ENCODE measurements at regions not wholly inside any gene's neighbourhood (a gene's known extent, or its start where the extent isn't known, plus 50 kb on each side); places are given as distances from the start of the nearest gene placed in this dataset.
"Not testable (repeated sequence)": the region's sequence is repeated elsewhere in the genome, so short reads cannot be mapped to it uniquely, and the experiment has no call there.

GRCh38 chr14:37711831-37712475, 116.5 kb downstream of the TTC6 start:
- DNase-seq (ENCODE audit: low read depth), result no peak

GRCh38 chr14:37712476-37712860, 117.0 kb downstream of the TTC6 start:
- DNase-seq (ENCODE audit: low read depth), result not testable (repeated sequence)

- no peak for DNase-seq (ENCODE audit: low read depth)
Measured at GRCh38 chr14:37712976-37713431, 117.6 kb downstream of the TTC6 start.

GRCh38 chr14:37720131-37720530, 124.7 kb downstream of the TTC6 start:
- no peak for DNase-seq (ENCODE audit: low read depth)

DNA sequence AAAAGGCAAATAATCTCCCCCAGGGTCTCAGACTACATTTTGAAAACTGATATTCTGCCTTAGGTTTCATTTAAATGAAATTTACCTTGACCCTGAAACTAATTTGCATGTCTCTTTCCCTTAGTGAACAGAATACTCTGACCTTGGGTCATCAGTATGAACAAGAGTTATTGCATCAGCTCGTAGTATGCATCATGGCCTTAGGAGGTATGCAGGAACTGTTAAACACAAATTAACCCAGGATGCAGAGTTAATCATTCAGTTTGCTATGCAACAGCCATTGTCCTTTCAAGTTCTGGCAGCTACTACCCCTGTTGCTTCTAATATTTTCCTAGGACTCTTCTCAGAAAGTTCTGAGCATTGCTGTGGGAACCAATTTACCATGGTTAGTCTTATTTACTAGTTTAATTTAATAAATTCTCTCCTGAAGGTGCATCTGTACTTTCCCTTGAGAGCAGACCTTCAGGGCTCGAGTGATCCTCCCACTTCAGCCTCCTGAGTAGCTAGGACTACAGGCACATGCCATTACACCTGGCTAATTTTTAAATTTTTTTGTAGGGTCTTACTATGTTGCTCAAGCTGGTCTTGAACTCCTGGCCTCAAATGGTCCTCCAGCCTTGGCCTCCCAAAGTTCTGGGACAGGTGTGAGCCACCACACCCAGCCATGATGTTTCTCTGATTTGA, 126.7 kb downstream of the TTC6 start:
- no peak for DNase-seq (ENCODE audit: low read depth)

- no peak for DNase-seq (ENCODE audit: low read depth)
Measured at GRCh38 chr14:37723515-37723914, 128.1 kb downstream of the TTC6 start.

GRCh38 chr14:37726708-37727107, 131.3 kb downstream of the TTC6 start:
- no peak for DNase-seq (ENCODE audit: low read depth)

- no peak for DNase-seq (ENCODE audit: low read depth)
Measured at GRCh38 chr14:37729218-37729617, 133.8 kb downstream of the TTC6 start.

DNA sequence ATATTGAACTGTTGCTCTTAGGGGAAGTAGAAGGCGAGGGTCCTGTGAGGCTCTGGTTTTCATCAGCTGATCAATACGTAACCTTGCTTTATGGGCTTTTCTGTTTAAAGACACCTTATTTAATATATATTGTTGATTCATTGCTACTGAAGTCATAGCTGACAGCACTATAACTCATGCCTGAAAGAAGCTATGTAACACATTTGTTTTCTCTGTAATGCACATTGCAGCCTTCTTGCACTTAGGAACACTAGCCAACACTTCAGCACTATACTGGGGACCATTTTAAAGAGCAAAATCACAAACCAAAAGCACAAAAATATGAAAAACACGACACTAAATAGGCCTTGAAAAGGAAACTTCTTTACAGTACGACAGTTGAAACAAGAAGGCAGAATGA, 135.7 kb downstream of the TTC6 start:
- no peak for DNase-seq (ENCODE audit: low read depth)

DNA sequence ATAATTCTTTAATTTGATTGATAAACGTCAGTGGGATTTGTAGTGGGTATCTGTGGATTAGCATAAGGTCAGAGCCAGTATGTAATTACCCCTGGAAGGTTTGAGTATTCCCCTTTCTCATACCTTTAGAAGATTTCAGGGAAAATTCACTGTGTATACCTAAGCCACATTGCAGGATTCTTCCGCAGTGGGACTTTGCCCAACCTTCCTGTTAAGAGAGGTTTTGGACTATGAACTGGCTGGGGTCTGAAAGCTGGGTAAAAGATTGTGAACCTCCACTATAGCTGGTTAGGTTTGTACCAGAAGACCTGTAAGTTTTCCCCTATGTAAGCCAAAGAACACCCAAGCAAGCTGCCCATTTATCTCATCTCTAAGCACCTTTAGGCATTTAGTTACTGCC, 150.2 kb downstream of the TTC6 start:
- no peak for DNase-seq (ENCODE audit: low read depth)

- DNase-seq (ENCODE audit: low read depth), result no peak
Measured at GRCh38 chr14:37746140-37746832, 150.9 kb downstream of the TTC6 start.

DNA sequence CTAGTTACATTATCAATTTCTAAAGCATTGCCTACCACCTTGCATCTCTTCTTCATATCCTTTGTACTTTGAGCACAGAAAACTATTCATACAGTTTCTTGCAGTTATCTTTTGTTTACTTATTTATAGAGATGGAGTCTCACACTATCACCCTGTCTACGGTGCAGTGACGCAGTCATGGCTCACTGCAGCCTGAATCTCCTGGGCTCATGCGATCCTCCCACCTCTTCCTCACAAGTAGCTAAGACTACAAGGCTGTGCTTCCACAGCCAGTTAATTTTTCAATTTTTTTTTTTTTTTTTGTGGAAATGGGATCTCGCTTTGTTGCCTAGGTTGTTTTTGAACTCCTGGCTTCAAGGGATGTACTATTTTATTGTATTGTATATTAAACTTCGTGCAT, 158.0 kb downstream of the TTC6 start:
- DNase-seq (ENCODE audit: low read depth), result no peak

DNA sequence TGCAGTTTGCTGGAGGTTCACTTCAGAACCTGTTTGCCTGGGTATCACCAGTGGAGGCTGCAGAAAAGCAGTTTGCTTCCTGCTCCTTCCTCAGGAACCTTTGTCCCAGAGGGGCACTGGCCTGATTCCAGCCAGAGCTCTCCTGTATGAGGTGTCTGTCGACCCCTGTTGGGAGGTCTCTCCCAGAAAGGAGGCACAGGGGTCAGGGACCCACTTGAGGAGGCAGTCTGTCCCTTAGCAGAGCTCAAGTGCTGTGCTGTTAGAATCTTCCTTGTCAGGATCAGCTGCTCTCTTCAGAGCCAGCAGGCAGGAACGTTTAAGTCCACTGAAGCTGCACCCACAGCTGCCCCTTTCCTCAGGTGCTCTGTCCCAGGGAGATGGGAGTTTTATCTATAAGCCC, 164.8 kb downstream of the TTC6 start:
- DNase-seq (ENCODE audit: low read depth), result not testable (repeated sequence)

DNA sequence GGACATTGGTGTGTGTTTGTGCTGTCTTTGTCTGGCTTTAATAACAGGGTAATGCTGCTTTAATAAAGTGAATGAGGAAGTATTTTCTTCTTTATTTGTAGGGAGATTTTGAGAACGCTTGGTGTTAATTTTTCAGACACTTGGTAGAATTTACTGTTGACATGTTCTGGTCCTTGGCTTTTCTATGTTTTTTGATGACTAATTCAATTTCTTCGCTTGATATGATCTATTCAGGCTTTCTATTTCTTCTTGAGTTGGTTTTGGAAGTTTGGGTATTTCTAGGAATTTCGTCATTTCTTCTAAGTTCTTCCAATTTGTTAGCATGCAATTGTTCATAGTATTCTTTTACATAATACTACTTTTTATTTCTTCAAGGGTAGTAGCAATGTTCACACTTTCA, 167.8 kb downstream of the TTC6 start:
- no peak for DNase-seq (ENCODE audit: low read depth)

- DNase-seq (ENCODE audit: low read depth), result not testable (repeated sequence)
Measured at GRCh38 chr14:37772283-37772682, 176.9 kb downstream of the TTC6 start.

DNA sequence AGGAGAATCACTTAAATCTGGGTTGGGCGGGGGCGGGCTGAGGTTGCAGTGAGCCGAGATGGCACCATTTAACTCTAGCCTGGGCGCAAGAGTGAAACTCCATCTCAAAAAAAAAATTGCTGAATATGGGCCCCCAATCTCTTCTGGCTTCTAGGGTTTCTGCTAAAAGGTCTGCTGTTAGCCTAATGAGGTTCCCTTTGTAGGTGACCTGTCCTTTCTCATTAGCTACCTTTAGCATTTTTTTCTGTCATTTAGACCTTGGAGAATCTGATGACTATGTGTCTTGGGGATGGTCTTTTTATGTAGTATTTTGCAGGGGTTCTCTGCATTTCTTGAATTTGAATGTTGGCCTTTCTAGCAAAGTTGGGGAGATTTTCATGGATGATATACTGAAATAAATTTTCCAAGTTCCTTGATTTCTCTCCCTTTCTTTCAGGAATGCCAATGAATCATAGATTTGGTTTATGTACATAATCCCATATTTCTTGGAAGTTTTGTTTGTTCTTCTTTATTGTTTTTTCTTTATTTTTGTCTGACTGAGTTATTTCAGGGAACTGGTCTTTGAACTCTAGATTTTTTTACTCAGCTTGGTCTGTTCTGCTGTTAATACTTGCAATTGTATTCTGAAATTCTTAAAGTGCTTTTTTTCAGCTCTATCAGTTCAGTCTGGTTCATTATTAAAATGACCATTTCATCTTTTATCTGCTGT, 181.5 kb downstream of the TTC6 start:
- no peak for DNase-seq (ENCODE audit: low read depth)

DNA sequence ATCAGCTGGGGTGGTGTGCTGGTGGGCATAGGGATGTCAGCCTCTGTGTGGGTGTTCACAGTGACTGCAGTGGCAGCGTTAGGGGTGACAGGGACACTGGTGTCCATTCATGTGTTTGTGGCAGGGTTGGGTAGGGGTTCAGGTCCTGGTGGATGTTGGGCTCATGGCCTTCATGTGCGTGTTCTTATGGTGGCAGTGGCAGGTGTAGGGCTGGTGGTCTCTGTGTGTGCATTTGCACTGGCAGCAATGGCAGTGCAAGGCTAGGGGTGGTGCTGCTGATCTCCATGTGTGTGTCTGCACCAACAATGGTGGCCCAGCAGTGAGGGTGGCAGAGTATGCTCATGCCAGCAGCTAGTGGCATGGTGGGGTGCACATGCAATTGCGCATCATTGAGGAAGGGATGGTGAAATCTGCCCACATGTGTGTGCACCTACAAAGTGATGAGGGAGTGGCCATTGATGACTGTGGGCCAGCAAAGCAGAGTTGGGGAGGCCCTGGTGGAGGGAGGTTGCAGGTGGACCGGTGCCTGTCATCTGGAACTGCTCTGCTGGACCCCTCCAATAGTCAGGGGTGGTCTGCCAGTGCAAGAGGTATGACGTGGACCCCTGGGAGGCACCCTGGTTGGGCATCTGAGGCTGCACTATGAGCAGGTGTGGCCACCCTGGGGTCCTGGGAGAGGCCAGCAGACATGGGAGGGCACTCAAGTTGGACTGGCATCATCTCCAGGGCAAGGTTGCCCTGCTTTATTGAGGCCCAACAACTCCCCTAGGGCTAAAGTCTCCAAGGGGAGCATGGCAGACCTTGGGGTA, 182.9 kb downstream of the TTC6 start:
- DNase-seq (ENCODE audit: low read depth), result no peak

DNA sequence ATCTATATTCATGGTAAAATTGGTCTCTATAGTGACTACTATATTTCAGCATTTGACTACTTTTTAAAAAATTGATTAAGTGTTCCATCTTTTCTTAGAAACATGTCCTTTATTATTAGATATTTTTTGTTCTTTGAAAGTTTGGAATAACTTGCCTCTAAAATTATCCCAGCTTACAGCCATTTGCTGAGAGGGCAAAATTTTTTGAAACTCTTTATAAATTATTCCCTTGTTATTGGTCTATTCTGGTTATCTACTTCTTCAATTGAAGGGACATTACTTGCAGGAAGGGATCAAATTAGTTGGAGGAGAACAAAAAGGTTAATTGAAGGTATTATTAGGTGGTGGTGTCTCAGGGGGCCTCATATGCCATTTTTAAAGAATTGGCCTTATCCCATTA, 184.1 kb downstream of the TTC6 start:
- DNase-seq (ENCODE audit: low read depth), result no peak

DNA sequence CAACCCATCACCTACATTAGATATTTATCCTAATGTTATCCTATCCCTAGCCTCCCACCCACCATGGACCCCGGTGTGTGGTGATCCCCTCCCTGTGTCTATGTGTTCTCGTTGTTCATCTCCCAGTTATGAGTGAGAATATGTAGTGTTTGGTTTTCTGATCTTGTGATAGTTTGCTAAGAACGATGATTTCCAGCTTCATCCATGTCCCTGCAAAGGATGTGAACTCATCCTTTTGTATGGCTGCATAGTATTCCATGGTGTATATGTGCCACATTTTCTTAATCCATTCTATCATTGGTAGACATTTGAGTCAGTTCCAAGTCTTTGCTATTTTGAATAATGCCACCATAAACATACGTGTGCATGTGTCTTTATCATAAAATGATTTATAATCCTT, 185.3 kb downstream of the TTC6 start:
- not testable (repeated sequence) for DNase-seq (ENCODE audit: low read depth)

DNA sequence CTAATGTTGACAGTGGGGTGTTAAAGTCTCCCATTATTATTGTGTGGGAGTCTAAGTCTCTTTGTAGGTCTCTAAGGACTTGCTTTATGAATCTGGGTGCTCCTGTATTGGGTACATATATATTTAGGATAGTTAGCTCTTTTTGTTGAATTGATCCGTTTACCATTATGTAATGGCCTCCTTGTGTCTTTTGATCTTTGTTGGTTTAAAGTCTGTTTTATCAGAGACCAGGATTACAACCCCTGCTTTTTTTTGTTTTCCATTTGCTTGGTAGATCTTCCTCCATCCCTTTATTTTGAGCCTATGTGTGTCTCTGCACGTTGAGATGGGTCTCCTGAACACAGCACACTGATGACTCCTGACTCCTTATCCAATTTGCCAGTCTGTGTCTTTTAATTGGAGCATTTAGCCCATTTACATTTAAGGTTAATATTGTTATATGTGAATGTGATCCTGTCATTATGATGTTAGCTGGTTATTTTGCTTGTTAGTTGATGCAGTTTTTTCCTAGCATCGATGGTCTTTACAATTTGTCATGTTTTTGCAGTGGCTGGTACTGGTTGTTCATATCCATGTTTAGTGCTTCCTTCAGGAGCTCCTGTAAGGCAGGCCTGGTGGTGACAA, 188.9 kb downstream of the TTC6 start:
- DNase-seq (ENCODE audit: low read depth), result not testable (repeated sequence)

GRCh38 chr14:37784827-37785223, 189.4 kb downstream of the TTC6 start:
- DNase-seq (ENCODE audit: low read depth), result not testable (repeated sequence)
